AG04450 (cell line): ENCODE measurements at regions not wholly inside any gene's neighbourhood (a gene's known extent, or its start where the extent isn't known, plus 50 kb on each side); places are given as distances from the start of the nearest gene placed in this dataset.

Experiments used
- CTCF ChIA-PET: fragments of 300-600, 350-600 bp; formaldehyde crosslinking; extraction: SDS; loops from one replicate; lab custom pipeline; 2022; ENCODE audit warnings: antibody characterized with exemption, inconsistent platforms; lab: Charles Lee
- POLR2A ChIA-PET: fragments of 350-600 bp; formaldehyde crosslinking; extraction: SDS; loops from one replicate; lab custom pipeline; 2021; ENCODE audit warnings: antibody characterized with exemption, inconsistent platforms; lab: Yijun Ruan, JAX
- DNase-seq: peaks from one replicate; pipeline ENCODE4 v3.0.0-alpha.2; 2011; ENCODE audit warnings: low read depth, low spot score
- H3K27ac ChIP-seq: one replicate; pipeline ENCODE4 v1.5.1; 2012; ENCODE audit warnings: low read depth, low read length, control low read depth
- H3K27me3 ChIP-seq: one replicate; pipeline ENCODE4 v1.6.0; 2012; ENCODE audit warnings: low read length; ENCODE audit not compliant: control insufficient read depth, insufficient read depth
- H3K4me3 ChIP-seq: 2 replicates; pipeline ENCODE4 v1.5.1; 2011; ENCODE audit warnings: mild to moderate bottlenecking, low read depth, low read length, control low read depth
- H3K9me3 ChIP-seq: 2 replicates; pipeline ENCODE4 v1.5.1; 2012; ENCODE audit warnings: low read length; ENCODE audit not compliant: control insufficient read depth, insufficient read depth
- CTCF ChIP-seq: IDR thresholded peaks from 2 replicates; pipeline ENCODE4 v1.5.1; 2011; ENCODE audit warnings: low read depth, low read length, control low read depth, inconsistent platforms

DNA sequence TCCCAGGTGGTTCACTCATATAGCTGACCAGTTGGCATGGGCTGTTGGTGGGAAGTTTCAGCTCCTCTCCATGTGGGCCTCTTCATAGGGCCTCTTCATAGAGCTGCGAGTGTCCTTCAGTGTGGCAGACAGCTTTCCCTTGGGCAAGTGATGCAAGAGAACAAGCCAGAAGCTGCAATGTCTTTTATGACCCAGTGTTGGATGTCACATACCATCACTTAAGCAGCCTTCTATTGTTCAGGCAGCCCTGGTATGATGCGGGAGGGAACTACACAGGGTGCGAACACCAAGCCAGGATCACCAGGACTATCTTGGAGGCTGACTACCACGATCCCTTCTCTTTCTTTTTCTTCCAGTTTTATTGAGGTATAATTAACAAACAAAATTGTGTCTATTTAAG lies 126.5 kb upstream of the ITGA6 start:
- TF ChIP-seq CTCF: no peak
- Histone ChIP-seq H3K27me3 (no peaks in the 10 kb centered on the region), H3K27ac (no peak overlapping the region), H3K9me3 (no peaks in the 10 kb centered on the region), H3K4me3 (no peak overlapping the region)
- ChIA-PET POLR2A (no interaction called here), CTCF (no interaction called here)
- no peak for DNase-seq

- ChIA-PET CTCF (no interaction called here), POLR2A (no interaction called here)
- DNase-seq: no peak
- H3K27me3 ChIP-seq: no peaks in the 10 kb centered on the region
- no peak for TF ChIP-seq CTCF
- no peak overlapping the region for H3K4me3 ChIP-seq
- no peak overlapping the region for H3K27ac ChIP-seq
- H3K9me3 ChIP-seq: no peaks in the 10 kb centered on the region
These were observed 122.3 kb upstream of the ITGA6 start for GRCh38 chr2:172305066-172305465.

DNA sequence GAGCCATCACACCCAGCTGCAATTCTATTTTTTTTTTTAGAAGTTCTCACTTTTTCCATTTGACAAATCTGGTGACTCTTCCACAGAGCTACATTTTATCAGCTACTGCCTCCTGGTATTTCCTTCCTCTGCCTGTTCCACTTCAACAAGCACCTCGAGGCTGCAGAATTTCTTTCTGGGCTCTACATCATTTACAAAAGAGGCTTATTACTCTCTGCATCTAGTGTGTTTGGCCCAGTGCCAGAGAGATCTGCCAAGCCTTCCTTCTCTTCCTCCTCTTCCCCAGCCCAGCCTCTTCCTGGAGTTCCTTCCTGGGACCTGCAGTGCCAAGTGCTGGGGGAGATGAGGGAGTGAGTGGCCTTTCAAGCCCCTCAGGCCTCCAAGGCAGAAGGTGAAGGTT lies 119.6 kb upstream of the ITGA6 start:
- Histone ChIP-seq H3K9me3 (no peaks in the 10 kb centered on the region), H3K27ac (no peak overlapping the region), H3K4me3 (no peak overlapping the region), H3K27me3 (no peaks in the 10 kb centered on the region)
- POLR2A ChIA-PET: no interaction called here
- CTCF ChIA-PET: no interaction called here
- no peak for DNase-seq
- TF ChIP-seq CTCF: no peak

DNA sequence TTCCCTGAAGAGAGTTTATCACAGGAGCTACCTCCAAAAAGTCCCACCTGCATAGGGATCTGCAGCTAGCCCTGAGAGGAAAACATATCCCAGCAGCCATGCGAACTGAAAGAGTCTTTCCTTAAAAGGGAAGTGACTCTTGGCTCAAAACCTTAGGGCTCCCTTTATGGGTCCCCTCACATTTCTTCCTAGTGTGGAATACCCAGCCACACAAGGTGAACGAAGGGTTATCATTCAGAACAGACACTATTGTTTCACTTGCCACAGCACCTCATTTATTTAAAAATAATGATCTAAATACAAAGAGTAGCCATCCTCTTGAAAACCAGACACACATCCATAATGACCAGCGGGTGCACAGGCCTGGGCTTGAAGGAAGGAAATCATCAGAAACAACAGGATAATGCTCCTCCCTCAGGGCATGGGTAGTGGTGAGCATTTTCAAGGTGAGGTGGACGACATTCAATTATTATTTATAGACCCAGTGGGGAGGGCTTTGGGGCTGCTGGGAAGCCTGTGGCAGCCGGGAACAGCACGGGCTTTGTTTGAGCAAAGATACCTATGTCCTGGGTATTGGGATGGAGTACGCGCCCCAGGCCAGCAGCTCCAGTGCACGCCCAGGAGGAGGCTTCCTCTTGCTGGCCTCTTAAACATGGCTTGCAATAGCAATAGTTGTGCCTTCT lies 119.0 kb upstream of the ITGA6 start:
- CTCF ChIA-PET: no interaction called here
- no peak for DNase-seq
- H3K9me3 ChIP-seq: no peaks in the 10 kb centered on the region
- POLR2A ChIA-PET: no interaction called here
- H3K27me3 ChIP-seq: no peaks in the 10 kb centered on the region
- no peak overlapping the region for H3K27ac ChIP-seq
- no peak for TF ChIP-seq CTCF
- H3K4me3 ChIP-seq: no peak overlapping the region

DNA sequence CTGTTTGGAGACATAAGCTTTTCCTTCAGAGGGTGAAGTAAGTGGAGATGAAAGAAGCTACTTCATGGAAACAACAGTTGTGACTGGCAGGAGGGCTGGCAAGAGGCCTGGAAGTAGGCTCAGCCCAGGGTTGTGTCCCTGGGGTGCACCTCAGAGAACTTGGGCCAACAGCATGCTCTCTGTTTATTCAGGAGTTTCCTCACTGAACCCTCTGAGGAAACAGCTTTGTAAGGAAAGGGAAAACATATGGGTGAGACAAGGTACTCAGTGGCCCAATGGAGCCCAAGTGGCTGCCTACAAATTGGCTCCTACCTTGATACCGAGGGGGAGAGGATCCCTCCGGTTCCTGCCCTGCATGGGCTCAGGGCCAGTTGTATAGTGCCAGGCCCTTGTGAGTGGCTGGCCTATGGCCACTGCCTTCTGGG lies 115.5 kb upstream of the ITGA6 start:
- TF ChIP-seq CTCF: no peak
- no peak for DNase-seq
- Histone ChIP-seq H3K27ac (no peak overlapping the region), H3K9me3 (no peaks in the 10 kb centered on the region), H3K27me3 (no peaks in the 10 kb centered on the region), H3K4me3 (no peak overlapping the region)
- POLR2A ChIA-PET: no interaction called here
- CTCF ChIA-PET: no interaction called here
